ENCODE measurements at regions not wholly inside any gene's neighbourhood (a gene's known extent, or its start where the extent isn't known, plus 50 kb on each side); places are given as distances from the start of the nearest gene placed in this dataset.

DNA sequence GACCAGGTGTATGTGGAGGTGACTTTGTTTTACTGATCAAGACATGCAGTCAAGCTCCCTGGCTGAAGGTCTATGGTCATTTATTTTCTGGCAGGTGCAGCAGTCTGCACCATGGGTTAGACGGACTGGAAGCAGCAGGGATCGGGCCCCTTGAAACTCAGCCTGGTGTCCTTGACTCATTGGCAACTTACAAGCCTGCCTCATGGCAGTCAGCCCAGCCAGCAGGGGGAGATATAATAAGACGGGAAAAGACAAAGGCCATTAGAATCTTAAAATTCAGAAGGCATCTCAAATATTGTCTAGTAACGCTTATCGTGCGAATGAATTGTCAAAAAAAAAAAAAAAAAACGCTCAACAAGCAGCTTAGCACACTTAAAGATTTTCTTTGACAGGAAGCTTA lies 308.2 kb downstream of the EN1 start:
- peak; percentile 42 for DNase-seq (ENCODE audit: low read depth)
- TF ChIP-seq, protein P1, sequence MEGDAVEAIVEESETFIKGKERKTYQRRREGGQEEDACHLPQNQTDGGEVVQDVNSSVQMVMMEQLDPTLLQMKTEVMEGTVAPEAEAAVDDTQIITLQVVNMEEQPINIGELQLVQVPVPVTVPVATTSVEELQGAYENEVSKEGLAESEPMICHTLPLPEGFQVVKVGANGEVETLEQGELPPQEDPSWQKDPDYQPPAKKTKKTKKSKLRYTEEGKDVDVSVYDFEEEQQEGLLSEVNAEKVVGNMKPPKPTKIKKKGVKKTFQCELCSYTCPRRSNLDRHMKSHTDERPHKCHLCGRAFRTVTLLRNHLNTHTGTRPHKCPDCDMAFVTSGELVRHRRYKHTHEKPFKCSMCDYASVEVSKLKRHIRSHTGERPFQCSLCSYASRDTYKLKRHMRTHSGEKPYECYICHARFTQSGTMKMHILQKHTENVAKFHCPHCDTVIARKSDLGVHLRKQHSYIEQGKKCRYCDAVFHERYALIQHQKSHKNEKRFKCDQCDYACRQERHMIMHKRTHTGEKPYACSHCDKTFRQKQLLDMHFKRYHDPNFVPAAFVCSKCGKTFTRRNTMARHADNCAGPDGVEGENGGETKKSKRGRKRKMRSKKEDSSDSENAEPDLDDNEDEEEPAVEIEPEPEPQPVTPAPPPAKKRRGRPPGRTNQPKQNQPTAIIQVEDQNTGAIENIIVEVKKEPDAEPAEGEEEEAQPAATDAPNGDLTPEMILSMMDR (IDR thresholded peaks at IDR 0.05; ENCODE audit: low read length, missing control alignments), result peak; percentile 62
- no peak overlapping the region for H3K4me3 ChIP-seq (replicated peaks; ENCODE audit: low read depth, low read length)

DNA sequence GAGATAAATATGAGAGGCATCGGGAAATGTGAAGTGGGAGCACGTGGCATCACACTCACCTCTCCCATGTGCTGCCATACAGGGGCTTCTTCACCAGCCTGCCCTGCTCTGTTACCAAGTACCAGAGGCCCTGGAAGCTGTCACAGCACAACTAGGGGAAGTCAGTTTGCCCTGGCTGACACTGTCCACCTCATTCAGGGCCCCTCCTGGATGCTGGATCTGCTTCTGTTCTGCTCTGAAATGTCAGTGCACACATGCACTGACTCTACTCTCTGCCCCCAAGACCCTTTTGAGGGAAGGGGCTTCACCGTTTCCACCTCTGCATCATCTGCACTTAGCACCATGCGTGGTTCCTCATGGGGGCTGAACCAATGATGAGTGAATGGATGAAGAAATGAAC lies 311.1 kb downstream of the EN1 start:
- no peak for DNase-seq (ENCODE audit: low read depth)
- TF ChIP-seq, protein P1 (IDR thresholded peaks at IDR 0.05; ENCODE audit: low read length, missing control alignments), result no peak
- H3K4me3 ChIP-seq (replicated peaks; ENCODE audit: low read depth, low read length), result no peak overlapping the region

DNA sequence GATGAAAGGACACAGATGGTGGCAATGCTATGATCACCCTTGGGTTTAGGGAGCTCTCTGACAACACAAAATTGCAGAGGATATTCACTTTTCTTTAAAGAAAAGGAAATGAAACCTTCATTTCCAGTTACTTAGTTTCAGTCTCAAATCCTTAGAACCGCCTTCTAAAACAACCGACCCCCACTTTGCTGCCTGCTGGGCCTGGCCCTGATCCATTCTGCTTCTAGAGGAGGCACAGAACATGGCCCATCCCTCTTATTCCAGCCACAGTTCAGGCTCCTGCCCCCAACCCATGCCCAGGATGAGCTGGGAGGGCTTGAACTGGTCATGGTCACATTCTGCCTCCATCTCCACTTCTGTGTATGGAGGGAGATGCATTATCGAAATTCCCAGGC lies 311.6 kb downstream of the EN1 start:
- TF ChIP-seq, protein P1 (IDR thresholded peaks at IDR 0.05; ENCODE audit: low read length, missing control alignments), result no peak
- no peak overlapping the region for H3K4me3 ChIP-seq (replicated peaks; ENCODE audit: low read depth, low read length)
- no peak for DNase-seq (ENCODE audit: low read depth)

DNA sequence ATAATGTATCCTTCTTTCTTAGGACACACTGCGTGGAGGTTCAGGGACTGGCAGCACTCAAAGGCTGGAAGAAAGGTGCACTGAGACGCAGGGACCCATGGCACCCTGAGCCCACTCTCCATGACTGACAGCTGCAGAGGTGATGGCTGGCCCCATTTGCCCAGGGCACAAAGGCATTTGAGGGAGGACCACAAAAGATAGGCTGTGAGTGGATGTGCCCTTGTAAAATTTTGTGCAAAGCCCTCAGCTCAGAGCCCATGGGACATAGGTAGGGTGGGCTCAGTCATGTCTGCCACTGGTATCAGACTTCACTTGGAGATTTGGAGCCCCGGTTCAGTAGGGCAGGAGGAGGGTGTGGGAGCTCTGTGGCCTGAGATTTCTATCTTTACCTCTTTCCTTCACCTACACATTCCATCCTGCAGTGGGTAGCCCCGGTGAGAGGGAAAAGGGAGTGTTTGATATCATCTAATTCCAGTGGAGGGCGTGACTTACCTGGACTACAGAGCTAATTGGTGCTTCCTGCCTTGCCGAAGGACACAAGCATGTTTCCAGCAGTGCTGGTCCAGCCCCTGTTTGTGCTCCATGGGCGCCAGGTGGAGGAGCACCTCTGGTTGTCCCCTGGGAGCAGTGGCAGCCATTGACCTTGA lies 312.2 kb downstream of the EN1 start:
- DNase-seq (ENCODE audit: low read depth), result no peak
- H3K4me3 ChIP-seq (replicated peaks; ENCODE audit: low read depth, low read length), result no peak overlapping the region
- TF ChIP-seq, protein P1 (IDR thresholded peaks at IDR 0.05; ENCODE audit: low read length, missing control alignments), result no peak

DNA sequence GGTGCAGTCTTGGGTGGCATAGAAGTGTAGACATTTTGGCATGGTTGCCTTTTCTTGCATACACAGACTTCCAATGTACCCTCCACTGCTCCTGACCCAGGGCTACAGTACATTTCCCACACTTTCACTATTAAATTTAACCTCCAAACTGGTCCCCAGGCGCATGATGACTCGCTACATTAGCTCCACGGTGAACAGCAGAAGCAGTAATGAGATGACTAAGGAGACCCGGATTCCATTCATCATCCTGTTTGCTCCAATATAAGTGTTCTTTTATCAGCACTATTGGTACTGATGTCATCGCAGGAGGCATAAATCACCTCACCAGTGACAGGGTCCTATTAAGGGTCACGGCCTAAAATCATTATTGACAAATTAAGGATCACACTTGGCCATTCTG lies 316.5 kb downstream of the EN1 start:
- H3K4me3 ChIP-seq (replicated peaks; ENCODE audit: low read depth, low read length), result no peak overlapping the region
- DNase-seq (ENCODE audit: low read depth), result peak; percentile 4
- TF ChIP-seq, protein P1 (IDR thresholded peaks at IDR 0.05; ENCODE audit: low read length, missing control alignments), result no peak

DNA sequence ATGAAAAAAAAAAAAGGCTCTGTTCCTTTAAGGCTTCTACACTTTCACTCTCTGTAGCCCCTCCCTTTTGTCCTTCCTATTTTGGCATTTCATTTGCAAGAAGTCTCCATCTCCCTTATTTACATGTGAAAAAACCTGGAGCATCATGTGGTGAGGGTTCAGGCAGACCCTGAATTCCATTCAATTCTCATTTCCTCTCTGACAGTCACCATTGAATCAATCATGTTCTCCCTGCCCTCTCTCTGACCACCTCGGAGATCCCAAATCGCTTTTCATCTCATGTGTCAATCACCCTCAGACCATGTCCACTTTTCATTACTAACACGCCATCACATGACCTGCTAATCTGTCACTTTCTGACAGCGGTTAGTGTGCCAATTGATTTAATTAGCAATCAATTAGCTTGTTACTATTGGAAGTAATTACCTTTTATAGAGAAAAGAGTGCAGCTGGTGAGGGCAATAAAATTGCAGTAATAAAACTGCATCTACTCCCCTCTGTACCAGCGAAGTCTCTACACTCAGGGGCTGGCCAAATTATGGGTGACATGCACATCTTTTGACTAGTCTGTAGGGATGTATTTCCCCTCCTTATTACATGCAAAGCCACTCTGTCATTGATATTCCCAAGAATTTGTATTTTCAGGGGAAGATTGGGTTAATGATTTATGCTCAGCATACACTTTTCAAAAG lies 317.4 kb downstream of the EN1 start:
- H3K4me3 ChIP-seq (replicated peaks; ENCODE audit: low read depth, low read length), result no peak overlapping the region
- no peak for DNase-seq (ENCODE audit: low read depth)
- TF ChIP-seq, protein P1 (IDR thresholded peaks at IDR 0.05; ENCODE audit: low read length, missing control alignments), result no peak

DNA sequence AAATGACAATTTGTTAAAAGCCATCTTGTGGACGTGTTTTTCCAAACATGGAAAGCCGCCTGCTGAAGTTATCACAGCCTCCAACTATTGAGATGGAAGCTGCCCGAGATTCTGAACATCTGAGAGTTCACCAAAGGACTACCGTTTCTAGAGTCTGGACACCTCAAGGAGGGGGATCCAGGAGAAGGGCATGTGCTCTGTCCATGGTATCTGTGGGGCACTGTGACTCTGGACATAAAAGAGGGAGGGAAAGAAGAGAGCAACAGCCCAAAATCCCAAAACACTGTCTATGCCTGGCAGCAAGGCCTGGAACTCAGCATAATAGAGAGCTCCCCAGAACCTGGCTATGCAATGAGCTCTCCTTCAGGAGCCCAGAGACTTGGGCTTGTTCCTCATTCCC lies 319.9 kb downstream of the EN1 start:
- DNase-seq (ENCODE audit: low read depth), result no peak
- no peak overlapping the region for H3K4me3 ChIP-seq (replicated peaks; ENCODE audit: low read depth, low read length)
- TF ChIP-seq, protein P1 (IDR thresholded peaks at IDR 0.05; ENCODE audit: low read length, missing control alignments), result no peak

Measured in fibroblast of pulmonary artery (primary cell).